ENCODE measurements at regions not wholly inside any gene's neighbourhood (a gene's known extent, or its start where the extent isn't known, plus 50 kb on each side); places are given as distances from the start of the nearest gene placed in this dataset.
"Not testable (repeated sequence)": the region's sequence is repeated elsewhere in the genome, so short reads cannot be mapped to it uniquely, and the experiment has no call there.

- no peak for TF ChIP-seq POLR2A (IDR thresholded peaks at IDR 0.05)
- TF ChIP-seq CTCF (IDR thresholded peaks at IDR 0.05): no peak
- H3K4me3 ChIP-seq: no peak overlapping the region
- H3K27me3 ChIP-seq: no peaks in the 10 kb centered on the region
- no peak overlapping the region for H3K27ac ChIP-seq
- intact Hi-C loops (cut with DNase I): no loop called here
- H3K9me3 ChIP-seq: no peaks in the 10 kb centered on the region
- no peaks in the 10 kb centered on the region for H3K4me1 ChIP-seq
- no peak for DNase-seq
- WGBS, 2 donors: 79 to 88% methylated on average over 3 of the region's 3 CpGs
- H3K36me3 ChIP-seq: no peaks in the 10 kb centered on the region
These were observed 69.4 kb upstream of the PIP4K2A start for GRCh38 chr10:22783807-22784206.

GRCh38 chr10:22780474-22780885 lies 66.1 kb upstream of the PIP4K2A start:
- 68 to 78% methylated on average over 5 of the region's 5 CpGs for WGBS, 2 donors
- no peaks in the 10 kb centered on the region for H3K36me3 ChIP-seq
- intact Hi-C loops (cut with DNase I): no loop called here
- no peaks in the 10 kb centered on the region for H3K27me3 ChIP-seq
- peak overlapping the region in 1 of 4 donors; percentile 50 for H3K27ac ChIP-seq
- H3K4me1 ChIP-seq: no peaks in the 10 kb centered on the region
- H3K9me3 ChIP-seq: no peaks in the 10 kb centered on the region
- TF ChIP-seq POLR2A (IDR thresholded peaks at IDR 0.05) (no peak), CTCF (IDR thresholded peaks at IDR 0.05) (no peak)
- no peak overlapping the region for H3K4me3 ChIP-seq
- no peak for DNase-seq

- WGBS, 2 donors: 81 to 84% methylated on average over 3 of the region's 4 CpGs
These were observed 65.1 kb upstream of the PIP4K2A start for GRCh38 chr10:22779331-22780019.

GRCh38 chr10:22774102-22774501 lies 59.7 kb upstream of the PIP4K2A start:
- no peak for DNase-seq
- Histone ChIP-seq H3K4me1 (no peaks in the 10 kb centered on the region), H3K9me3 (no peaks in the 10 kb centered on the region), H3K27ac (no peak overlapping the region), H3K27me3 (no peaks in the 10 kb centered on the region), H3K36me3 (no peaks in the 10 kb centered on the region), H3K4me3 (no peak overlapping the region)
- WGBS, 2 donors: 83 to 90% methylated on average over 1 of the region's 1 CpG
- intact Hi-C loops (cut with DNase I): no loop called here
- TF ChIP-seq CTCF (IDR thresholded peaks at IDR 0.05) (no peak), POLR2A (IDR thresholded peaks at IDR 0.05) (no peak)

More at GRCh38 chr10:22779331-22780019, 65.1 kb upstream of the PIP4K2A start:
- TF ChIP-seq POLR2A (IDR thresholded peaks at IDR 0.05): no peak
- TF ChIP-seq CTCF (IDR thresholded peaks at IDR 0.05): no peak
- intact Hi-C loops (cut with DNase I): no loop called here
- Histone ChIP-seq H3K27me3 (no peaks in the 10 kb centered on the region), H3K9me3 (no peaks in the 10 kb centered on the region), H3K36me3 (no peaks in the 10 kb centered on the region), H3K27ac (no peak overlapping the region), H3K4me3 (no peak overlapping the region), H3K4me1 (no peaks in the 10 kb centered on the region)
- DNase-seq: no peak

GRCh38 chr10:22771631-22772030 lies 57.3 kb upstream of the PIP4K2A start:
- H3K4me3 ChIP-seq; H3K4me1 ChIP-seq; intact Hi-C loops (cut with DNase I); H3K9me3 ChIP-seq; H3K36me3 ChIP-seq; DNase-seq; H3K27ac ChIP-seq; H3K27me3 ChIP-seq: not testable (repeated sequence)
- WGBS, 2 donors: 92 to 94% methylated on average over 5 of the region's 5 CpGs

- H3K27me3 ChIP-seq: no peaks in the 10 kb centered on the region
- H3K4me1 ChIP-seq: peaks cover 0 to 20% (median 11%) of the 10 kb centered on the region in 3 donors
- WGBS, 2 donors: 63 to 70% methylated on average over 1 of the region's 1 CpG
- no peaks in the 10 kb centered on the region for H3K36me3 ChIP-seq
- no peaks in the 10 kb centered on the region for H3K9me3 ChIP-seq
- intact Hi-C loops (cut with DNase I): no loop called here
- DNase-seq: no peak
- TF ChIP-seq POLR2A (IDR thresholded peaks at IDR 0.05) (no peak), CTCF (IDR thresholded peaks at IDR 0.05) (no peak)
- H3K4me3 ChIP-seq: no peak overlapping the region
- no peak overlapping the region for H3K27ac ChIP-seq
These were observed 55.9 kb upstream of the PIP4K2A start for GRCh38 chr10:22770270-22770669.
